ENCODE measurements at regions not wholly inside any gene's neighbourhood (a gene's known extent, or its start where the extent isn't known, plus 50 kb on each side); places are given as distances from the start of the nearest gene placed in this dataset.
A peak's percentile ranks its signal among the peaks of the same experiment; 100 is the strongest.

- Mint-ChIP-seq H3K4me3 (ENCODE audit: unreplicated experiment) (no peak overlapping the region), H3K27me3 (ENCODE audit: unreplicated experiment) (no peaks in the 10 kb centered on the region), H3K4me1 (ENCODE audit: unreplicated experiment) (peaks cover 22% of the 10 kb centered on the region), H3K9me3 (ENCODE audit: unreplicated experiment) (no peaks in the 10 kb centered on the region), H3K27ac (ENCODE audit: unreplicated experiment) (peak overlapping the region; percentile 71), H3K36me3 (ENCODE audit: low read depth, unreplicated experiment) (no peaks in the 10 kb centered on the region)
- no peak for DNase-seq (ENCODE audit: low spot score)
- no peak for TF ChIP-seq CTCF (IDR thresholded peaks at IDR 0.05; ENCODE audit: unreplicated experiment)
Measured at GRCh38 chrX:134180601-134181274, 56.2 kb upstream of the CCDC160 start.

- no peaks in the 10 kb centered on the region for H3K9me3 Mint-ChIP-seq (ENCODE audit: unreplicated experiment)
- no peaks in the 10 kb centered on the region for H3K36me3 Mint-ChIP-seq (ENCODE audit: low read depth, unreplicated experiment)
- H3K27me3 Mint-ChIP-seq (ENCODE audit: unreplicated experiment): no peaks in the 10 kb centered on the region
- no peak for TF ChIP-seq CTCF (IDR thresholded peaks at IDR 0.05; ENCODE audit: unreplicated experiment)
- H3K27ac Mint-ChIP-seq (ENCODE audit: unreplicated experiment): peak overlapping the region; percentile 71
- H3K4me3 Mint-ChIP-seq (ENCODE audit: unreplicated experiment): no peak overlapping the region
- DNase-seq (ENCODE audit: low spot score): no peak
- H3K4me1 Mint-ChIP-seq (ENCODE audit: unreplicated experiment): peaks cover 21% of the 10 kb centered on the region
Measured at GRCh38 chrX:134181275-134181660, 55.7 kb upstream of the CCDC160 start.

GRCh38 chrX:134183665-134184064 lies 53.3 kb upstream of the CCDC160 start:
- no peak overlapping the region for H3K27ac Mint-ChIP-seq (ENCODE audit: unreplicated experiment)
- DNase-seq (ENCODE audit: low spot score): no peak
- H3K36me3 Mint-ChIP-seq (ENCODE audit: low read depth, unreplicated experiment): no peaks in the 10 kb centered on the region
- H3K27me3 Mint-ChIP-seq (ENCODE audit: unreplicated experiment): no peaks in the 10 kb centered on the region
- H3K4me1 Mint-ChIP-seq (ENCODE audit: unreplicated experiment): peaks cover 21% of the 10 kb centered on the region
- no peak for TF ChIP-seq CTCF (IDR thresholded peaks at IDR 0.05; ENCODE audit: unreplicated experiment)
- H3K9me3 Mint-ChIP-seq (ENCODE audit: unreplicated experiment): no peaks in the 10 kb centered on the region
- no peak overlapping the region for H3K4me3 Mint-ChIP-seq (ENCODE audit: unreplicated experiment)

GRCh38 chrX:134184936-134185335 lies 52.0 kb upstream of the CCDC160 start:
- Mint-ChIP-seq H3K36me3 (ENCODE audit: low read depth, unreplicated experiment) (no peaks in the 10 kb centered on the region), H3K27me3 (ENCODE audit: unreplicated experiment) (no peaks in the 10 kb centered on the region), H3K27ac (ENCODE audit: unreplicated experiment) (no peak overlapping the region), H3K4me1 (ENCODE audit: unreplicated experiment) (peaks cover 21% of the 10 kb centered on the region), H3K9me3 (ENCODE audit: unreplicated experiment) (no peaks in the 10 kb centered on the region), H3K4me3 (ENCODE audit: unreplicated experiment) (no peak overlapping the region)
- TF ChIP-seq CTCF (IDR thresholded peaks at IDR 0.05; ENCODE audit: unreplicated experiment): no peak
- DNase-seq (ENCODE audit: low spot score): no peak

- H3K27me3 Mint-ChIP-seq (ENCODE audit: unreplicated experiment): no peaks in the 10 kb centered on the region
- no peaks in the 10 kb centered on the region for H3K36me3 Mint-ChIP-seq (ENCODE audit: low read depth, unreplicated experiment)
- TF ChIP-seq CTCF (IDR thresholded peaks at IDR 0.05; ENCODE audit: unreplicated experiment): no peak
- no peaks in the 10 kb centered on the region for H3K9me3 Mint-ChIP-seq (ENCODE audit: unreplicated experiment)
- DNase-seq (ENCODE audit: low spot score): no peak
- H3K4me3 Mint-ChIP-seq (ENCODE audit: unreplicated experiment): no peak overlapping the region
- peaks cover 8% of the 10 kb centered on the region for H3K4me1 Mint-ChIP-seq (ENCODE audit: unreplicated experiment)
- H3K27ac Mint-ChIP-seq (ENCODE audit: unreplicated experiment): no peak overlapping the region
Measured at GRCh38 chrX:134186362-134187121, 50.4 kb upstream of the CCDC160 start.

All from endothelial cell (in vitro differentiated cells).